Effector CD4-positive, alpha-beta T cell (primary cell): ENCODE measurements at regions not wholly inside any gene's neighbourhood (a gene's known extent, or its start where the extent isn't known, plus 50 kb on each side); places are given as distances from the start of the nearest gene placed in this dataset.
"Not testable (repeated sequence)": the region's sequence is repeated elsewhere in the genome, so short reads cannot be mapped to it uniquely, and the experiment has no call there.

Experiments
- DNase-seq: peaks from one replicate; pipeline ENCODE4 v3.0.0-alpha.2; 2020

DNA sequence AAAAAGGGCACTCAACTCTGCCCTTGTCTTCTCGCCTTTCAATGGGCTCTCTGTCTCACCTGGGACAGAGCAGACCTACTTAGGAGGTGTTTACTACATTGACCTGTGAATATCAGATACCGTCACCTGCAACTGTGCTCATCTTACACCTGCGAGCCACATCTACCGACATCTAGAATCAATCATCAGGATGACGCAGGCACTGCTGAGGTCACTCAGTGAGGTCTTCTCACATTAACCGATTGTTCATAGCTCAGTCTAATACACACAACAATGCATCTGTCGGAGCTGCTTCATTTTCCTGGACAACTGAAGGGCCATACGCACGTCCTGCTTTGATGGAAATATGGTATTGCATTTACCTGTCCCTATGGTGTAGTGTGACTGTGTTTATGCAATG is 211.9 kb downstream of the FGF9 start:
- DNase-seq: no peak

DNA sequence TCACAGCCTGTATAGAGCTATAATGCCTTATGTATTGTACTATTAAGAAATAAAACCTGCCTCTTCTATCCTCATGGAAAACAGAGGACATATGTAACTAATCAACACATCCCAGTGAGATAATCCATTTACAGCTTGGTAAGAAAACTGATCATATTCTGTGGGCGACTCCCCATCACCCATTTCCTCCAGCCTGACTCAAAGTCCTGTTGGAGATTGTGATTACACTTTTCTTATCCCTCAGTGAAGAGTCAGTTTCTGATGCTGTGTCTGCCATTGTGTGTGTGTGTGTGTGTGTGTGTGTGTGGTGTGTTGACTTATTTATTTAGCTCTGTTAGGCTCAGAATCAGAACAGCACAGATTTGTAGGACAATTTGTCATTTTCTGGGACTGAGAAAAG is 212.8 kb downstream of the FGF9 start:
- DNase-seq: no peak

DNA sequence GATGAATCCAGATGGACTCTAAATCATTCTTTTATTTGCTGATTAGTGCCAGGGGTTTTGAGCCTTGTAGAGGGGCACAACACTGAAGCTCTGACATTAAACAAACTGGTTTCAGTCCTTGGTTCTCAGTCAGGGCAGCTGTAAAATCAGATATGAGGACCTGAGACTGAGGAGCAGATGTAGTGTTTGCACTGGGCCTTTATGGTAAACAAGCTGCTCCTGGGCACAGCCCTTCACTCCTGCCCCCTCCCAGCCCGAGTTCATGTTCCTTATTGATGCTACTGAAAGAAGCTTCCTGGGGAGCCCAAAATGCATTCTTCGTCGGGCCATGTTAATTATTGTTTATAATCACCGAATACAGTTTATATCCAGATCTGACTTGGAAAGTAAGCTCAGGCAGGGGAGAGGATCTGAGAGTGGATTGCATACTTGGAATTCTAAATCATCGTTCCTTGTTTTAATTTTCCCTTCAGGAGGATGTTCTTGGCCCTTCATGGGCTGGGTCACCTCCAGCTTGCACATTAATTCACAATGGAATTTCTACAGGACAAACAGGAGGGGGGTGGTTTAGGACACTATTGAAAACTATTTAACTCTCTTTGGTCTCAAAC is 213.5 kb downstream of the FGF9 start:
- DNase-seq: no peak

DNA sequence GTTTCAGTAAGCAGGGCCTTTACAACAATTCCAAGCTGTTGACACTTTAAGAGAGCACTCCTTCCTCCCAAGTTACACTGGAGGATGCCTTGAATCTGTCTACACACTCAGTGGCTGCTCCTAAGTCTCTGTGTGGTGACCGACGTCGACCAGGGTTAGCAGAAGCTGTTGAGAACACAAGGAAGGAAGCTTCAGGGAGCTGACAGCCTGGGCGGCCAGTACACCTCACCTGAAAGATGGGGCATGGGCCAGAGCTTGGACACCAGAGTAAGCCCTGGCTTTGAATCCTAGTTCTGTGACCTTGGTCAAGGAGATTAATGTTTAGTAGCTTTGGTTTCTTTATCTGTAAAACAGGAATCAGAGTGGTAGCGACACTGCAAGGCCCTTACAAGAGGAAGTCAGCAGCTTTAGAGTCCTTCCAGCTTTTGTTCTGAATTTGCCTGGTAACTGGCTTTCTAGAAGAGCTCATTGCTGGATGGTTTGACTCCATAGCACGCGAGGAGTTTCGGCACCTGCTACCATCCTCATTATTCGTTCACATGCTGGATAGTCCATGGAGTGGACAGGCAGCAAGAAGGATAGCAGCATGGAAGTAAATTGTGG is 214.2 kb downstream of the FGF9 start:
- DNase-seq: no peak

DNA sequence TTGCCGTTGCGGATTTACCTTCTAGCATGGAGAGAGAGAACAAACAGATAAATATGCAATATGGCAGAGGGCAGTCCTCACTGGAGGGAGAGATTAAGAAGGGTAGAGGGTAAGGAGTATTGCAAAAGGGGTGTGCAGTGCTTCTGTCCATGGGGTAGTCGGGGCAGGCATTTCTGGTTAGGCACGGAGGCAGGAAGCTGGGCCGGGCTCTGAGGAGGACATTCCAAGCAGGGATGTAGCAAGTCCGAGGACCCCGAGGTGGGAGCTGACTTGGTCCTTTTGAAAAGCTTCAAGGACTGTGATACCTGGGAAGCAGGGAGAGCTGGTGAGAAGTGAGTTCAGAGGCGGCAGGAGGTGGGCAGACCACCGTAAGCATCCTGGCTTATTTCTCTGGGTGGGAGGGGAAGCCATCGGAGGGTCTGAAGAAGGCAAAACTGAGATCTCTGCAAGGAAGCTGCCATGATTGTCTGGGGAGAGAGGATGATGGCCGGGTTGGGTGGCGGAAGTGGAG is 214.9 kb downstream of the FGF9 start:
- DNase-seq: no peak

DNA sequence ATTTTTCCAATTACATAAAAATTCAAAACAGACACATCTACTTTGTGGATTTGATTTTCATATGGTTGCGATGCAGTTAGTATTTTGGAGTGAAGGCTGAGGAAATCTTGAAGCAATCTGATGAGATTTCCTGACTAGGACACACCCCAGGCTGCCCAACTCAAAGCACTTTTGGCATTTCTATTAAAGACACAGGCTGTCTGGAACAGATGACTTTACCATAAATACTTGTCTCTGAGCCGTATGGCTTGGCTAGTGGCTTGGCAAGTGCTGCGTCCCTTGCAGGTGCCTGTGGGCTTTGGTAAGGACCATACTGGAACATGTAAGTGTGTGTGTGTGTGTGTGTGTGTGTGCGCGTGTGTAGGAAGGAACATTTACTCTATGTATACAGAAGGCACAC is 218.8 kb downstream of the FGF9 start:
- DNase-seq: no peak

DNA sequence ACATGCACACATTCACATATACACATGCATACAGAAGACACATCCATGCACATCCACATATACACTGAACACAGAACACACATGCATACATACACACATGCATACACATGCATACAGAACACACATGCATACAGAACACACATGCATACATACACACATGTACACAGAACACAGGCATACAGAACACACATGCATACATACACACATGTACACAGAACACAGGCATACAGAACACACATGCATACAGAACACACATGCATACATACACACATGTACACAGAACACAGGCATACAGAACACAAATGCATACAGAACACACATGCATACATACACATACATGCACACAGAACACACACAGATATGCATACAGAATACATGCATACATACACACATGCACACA is 219.3 kb downstream of the FGF9 start:
- DNase-seq: not testable (repeated sequence)

DNA sequence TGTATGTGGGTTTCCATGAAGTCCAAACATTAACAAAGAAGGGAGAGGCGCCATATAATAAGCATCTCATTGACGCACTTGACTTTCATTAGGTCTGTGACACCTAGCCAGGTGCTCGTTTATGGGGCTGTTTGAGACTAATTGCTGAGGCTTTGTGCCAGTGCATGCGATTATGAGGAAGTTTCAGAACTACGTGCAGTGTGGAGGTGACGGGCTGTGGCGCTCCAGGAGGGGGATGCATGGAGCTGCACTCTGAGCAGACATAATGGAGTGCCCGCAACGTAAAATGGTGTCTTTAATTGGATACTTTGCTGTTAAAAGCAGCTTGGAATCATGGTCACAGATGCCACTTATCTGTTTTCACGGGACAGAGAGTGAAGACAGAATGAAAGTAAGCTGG is 223.2 kb downstream of the FGF9 start:
- no peak for DNase-seq

DNA sequence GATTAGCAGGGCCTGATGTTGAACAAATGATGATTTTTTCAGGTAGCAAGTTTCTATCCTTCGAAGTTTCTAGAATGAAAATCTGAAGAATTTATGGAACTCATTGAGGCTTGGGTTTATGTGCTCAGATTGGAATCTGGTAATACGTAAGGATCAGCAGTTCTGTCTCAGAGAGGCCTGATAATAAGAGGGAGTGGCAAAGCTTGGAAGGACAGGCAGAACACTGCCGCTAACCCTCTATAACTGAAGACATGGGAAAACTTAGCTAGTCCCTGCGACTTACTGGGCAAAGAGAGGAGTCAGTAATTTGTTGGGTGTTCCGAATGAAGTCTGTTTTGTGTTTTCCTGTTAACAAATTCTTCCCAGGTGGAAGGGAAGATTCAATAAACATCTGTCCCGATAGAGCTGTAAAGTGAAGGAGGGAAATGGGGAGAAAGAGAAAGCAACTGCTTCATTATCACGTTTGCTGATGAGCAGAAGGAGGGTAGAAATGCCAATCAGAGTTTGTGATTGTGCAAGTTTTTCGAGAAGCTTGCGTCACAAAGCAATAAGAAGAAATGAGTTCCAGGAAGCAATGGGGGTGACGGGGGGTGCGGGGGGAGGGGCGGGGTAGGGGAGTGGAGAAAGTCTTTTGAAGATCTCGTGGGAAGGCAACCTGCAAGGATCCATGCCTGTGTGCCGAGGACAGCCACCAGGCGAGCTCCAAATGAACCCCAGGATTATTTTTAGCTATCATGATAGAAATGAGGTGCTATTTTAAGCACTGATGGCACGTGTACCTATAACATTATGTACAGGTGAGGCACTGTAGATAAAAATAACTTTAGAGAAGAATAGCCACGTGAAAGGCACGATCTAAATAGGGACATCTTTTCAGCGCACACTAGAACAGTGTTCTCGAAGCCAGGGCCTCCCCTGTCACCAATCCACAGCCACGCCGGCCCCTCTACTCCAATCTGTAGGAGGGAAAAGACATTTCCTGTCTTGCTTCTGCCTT is 224.1 kb downstream of the FGF9 start:
- no peak for DNase-seq

DNA sequence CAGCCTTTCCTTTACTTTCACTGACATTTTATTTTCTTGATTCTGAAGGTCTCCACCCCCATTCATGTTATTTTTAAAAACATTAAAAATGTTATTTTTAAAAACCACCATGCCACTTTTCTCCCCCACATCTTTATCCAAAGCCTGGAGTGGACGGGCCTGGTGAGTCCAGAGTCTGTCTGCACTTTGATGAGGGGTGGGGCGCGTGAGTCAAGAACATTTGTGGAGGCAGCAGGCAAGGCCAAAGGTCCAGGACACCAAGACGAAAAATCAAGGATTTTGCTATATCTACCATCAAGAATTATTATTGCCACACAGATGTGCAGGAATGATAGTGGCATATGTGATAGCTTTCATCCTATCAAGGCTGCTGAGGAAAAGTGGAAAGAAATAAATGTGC is 224.9 kb downstream of the FGF9 start:
- no peak for DNase-seq

DNA sequence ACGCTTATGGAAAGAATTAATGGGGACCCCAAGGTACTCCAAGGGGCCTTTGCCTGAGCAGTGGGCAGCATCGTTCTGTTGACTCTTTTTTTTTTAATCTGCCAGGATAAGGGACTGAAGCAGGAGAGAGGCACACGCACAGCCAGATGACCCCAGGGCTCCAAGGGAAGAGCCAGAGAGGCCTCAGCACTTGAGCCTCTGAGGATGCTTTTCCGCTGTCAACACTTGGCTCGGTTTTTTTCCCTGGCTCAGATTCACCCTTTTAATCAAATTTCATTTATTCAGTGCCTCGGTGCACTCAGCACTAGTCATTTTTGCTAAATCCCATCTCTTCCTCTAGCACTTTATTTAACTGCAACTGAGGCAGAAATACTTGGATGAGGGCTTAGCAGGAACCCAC is 226.3 kb downstream of the FGF9 start:
- DNase-seq: no peak

DNA sequence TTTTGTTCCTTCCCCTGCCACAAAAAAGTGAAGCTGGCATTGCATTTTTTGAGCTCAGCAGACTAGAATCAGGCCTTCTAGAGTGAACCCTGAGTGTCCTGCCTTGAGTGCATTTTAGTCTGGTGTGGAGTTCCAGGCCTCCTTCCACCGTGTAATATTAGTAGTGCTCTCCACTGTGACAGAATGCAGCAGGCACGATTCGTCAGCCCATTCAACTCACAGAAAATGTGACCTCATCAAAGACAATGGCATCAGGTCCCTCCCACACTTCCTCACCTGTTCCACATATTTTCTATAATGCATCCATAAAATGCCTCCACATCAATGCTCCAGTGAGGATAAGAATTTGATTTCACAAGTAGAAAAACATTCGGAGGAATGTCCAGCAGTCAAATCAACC is 227.6 kb downstream of the FGF9 start:
- no peak for DNase-seq

DNA sequence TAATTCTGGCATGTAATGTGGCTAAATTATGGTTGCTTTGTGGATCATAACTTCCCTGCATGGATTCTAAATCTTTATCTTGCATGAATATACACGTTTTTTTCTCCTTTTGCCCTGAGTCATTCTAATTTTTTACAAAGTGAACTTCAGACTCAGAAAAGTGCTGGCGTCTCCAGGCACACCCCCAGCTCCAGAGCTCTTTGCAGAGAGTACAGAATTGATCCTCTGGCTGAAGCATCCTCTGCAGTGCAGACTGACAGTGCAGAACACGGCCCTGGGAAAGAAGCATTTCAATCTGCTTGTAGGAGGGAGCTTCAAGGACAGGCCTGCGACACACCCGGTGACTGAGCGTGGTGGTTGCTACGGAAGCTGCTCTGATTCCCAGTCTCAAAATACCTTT is 228.1 kb downstream of the FGF9 start:
- DNase-seq: no peak

DNA sequence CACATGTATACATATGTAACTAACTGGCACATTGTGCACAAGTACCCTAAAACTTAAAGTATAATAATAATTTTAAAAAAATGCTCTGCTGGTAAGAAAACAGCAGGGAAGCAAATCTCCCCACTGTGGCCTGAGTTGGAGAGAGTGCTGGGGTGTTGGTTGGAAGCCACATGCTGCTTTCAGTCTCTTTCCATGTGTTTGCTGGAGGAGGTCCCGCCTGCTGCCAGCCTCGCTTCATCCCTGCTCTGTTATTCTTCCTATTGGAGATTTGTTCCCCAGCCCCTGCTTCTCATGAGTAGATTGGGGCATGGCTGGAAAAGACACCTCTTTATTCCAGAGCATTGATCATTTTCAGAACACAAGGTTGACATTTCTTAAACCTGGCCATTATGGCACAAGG is 230.5 kb downstream of the FGF9 start:
- DNase-seq: no peak

DNA sequence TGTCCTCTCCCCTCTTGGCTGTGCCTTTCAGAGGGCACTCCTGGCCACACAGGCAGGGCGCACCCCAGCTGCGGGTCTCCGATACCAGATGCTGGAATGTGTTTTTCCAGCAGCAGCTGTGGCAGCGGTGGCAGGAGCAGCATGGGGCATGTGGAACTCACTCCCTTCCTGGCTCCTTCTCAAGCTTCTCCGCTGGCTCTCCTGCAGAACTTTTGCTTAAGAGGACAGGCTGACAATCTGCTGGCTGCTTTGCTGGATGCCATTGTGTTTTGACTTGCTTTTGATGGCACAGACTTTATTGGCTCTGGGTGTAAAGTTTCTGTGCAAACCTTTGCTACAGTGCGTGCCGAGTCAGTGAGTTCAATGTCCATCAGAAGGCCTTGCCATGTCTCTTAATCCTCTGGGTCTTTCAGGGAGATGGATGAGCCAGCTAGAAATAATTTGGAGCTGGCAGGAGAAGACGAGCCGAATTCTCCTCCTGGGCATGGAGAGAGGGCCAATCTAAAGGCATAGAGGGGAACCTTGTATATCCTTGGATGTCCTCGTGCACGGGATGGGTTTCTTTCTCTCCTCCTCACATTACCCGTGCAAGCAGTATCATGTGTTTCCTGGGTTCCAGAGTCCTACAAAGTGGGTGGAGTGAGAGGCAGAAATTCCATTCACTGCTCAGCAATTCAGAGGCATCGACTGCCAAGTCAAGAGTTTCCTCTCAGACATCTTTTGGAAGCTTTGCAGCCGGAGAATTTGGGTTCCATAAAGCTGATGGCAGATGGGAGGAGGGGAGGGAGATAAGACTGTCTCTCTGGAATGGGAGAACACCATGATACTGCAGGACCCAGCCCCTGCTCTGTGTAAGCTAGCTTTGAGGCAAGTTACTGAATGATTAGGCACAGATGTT is 231.2 kb downstream of the FGF9 start:
- DNase-seq: no peak

DNA sequence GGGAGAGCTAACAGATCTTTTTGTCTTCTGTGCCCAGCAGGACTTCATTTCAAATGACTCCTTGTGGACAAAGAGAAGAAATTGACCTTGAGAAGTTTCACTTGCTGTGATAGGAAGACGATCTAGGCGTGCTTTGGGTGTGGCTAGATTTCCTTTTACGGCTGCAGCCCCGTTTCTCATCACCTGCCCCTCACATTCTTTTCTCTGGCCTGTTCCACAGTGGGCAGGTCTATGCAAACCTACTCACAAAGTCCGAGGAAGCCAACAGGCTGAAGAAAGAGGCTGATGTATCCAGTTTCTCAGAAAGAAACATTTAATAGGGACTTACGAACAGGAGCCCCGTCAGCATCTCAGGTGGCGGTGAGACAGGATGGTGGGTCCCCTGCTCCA is 231.8 kb downstream of the FGF9 start:
- DNase-seq: no peak

DNA sequence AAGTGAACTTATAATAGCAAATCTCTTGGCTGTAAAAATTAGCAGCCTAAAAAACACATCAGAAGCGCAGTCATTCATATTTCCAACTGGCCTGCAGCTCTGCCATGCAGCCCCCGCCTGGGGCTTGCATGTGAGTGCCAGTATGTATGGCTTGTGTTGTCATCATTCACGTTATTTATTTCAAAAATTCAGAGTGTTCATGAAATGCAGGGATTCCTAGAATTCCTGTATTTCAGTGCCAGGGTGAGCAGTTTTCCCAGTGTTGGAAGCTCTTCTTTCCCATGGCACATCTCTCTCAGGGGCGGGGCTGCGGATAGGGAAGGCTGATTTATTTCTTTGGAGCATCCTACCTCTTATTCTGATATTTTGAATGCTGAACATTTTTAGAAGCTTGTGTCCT is 234.6 kb downstream of the FGF9 start:
- no peak for DNase-seq

DNA sequence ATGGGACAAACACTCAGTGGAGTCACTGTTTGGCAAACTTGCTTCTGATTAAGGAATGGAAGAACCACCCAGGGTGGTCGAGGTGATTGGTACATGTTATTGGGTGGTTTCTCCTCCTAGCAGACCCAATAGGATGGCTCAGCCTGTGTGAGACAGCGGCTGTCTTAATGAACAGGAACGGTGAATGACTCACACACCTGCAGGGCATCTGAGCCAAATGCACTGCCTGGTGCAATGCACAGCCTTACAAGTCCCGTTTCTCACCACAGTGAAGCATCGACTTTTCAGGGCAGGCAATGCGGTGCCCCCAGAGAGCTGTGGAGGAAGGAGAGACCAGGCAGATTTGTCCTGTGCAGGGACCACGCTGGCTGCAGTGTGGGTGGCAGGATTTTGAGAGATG is 238.5 kb downstream of the FGF9 start:
- DNase-seq: no peak

DNA sequence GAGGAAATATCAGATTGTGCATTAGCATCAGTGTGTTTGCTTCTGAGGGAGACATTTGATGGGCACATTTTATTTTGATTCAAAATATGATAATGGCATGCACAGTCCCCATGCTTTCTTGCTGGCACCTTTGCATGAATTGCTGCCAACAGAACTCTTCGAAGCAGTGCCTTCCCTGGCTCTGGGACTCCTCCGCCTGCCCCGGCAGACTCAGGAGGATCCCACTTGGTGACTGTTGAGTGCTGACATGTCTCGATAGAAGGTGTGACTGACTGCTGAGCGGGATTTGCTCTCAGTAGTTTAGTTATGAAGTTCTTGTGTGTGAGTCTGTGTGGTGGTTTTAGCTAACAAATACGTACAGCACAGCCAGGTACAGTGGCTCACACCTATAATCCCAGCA is 239.7 kb downstream of the FGF9 start:
- no peak for DNase-seq

DNA sequence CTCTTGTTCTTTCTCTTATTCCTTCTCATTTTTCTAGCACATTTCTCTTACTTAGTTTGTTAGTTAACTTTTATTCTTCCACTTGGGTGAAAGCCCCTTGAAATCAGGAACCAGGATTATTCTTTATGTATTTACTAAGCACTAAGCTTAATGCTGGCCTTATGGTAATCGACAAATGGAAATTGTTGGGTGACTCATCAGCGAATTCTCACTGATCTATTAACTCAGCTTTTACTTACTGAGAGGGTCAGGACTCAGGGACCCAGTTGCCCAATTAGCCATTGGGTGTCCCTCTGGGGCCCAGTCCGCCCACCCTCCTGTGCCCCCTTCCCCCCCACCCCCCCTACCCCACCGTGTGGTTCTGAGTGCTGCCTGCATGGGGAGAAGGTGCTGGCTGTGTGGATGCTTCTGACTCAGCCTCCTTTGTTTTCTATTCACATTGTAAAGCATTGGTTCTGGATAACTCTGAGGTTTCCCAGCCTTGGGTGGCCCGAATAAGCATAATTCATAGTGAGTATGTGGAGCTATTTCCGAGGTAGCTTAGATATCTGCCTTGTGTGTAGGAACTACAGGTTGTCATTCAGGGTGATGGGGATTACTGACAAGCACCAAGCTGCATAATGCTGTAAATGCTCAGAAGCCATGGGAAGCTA is 240.9 kb downstream of the FGF9 start:
- no peak for DNase-seq

DNA sequence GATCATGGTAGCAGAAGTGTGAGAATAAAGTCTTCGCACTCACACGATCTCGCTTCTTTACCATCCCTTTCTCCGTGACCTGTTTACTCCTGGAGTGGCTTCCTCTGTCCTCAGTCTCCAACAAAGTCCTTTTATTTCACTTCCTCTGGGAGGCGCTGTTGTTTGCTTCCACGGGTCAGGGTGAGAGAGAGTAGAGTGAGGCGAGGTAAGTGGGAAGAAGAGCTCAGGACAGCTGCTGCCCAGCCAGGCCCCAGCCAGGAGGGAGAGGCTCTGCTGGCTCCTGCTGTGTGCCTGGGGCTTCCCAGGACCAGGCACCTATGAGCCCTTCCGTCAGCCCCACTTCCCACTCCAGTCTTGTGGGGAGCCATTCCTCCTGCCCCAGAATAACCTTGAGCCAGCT is 242.1 kb downstream of the FGF9 start:
- DNase-seq: no peak
